GM18858 (cell line): ENCODE measurements at regions not wholly inside any gene's neighbourhood (a gene's known extent, or its start where the extent isn't known, plus 50 kb on each side); places are given as distances from the start of the nearest gene placed in this dataset.

Experiments
- ATAC-seq: cut with Tn5 transposase; IDR thresholded peaks from one replicate; pipeline ENCODE4 v1.9.1; 2021; ENCODE audit not compliant: unreplicated experiment

- ATAC-seq = no peak
Measured at GRCh38 chr12:58608711-58609110, 311.6 kb downstream of the LRIG3 start.

- no peak for ATAC-seq
Measured at GRCh38 chr12:58615047-58615446, 305.3 kb downstream of the LRIG3 start.

GRCh38 chr12:58615576-58615975 lies 304.7 kb downstream of the LRIG3 start:
- no peak for ATAC-seq

GRCh38 chr12:58616618-58617017 lies 303.7 kb downstream of the LRIG3 start:
- no peak for ATAC-seq

- ATAC-seq = no peak
Measured at GRCh38 chr12:58621126-58621525, 299.2 kb downstream of the LRIG3 start.

- no peak for ATAC-seq
Measured at GRCh38 chr12:58629376-58629775, 290.9 kb downstream of the LRIG3 start.

GRCh38 chr12:58633479-58633878 lies 286.8 kb downstream of the LRIG3 start:
- ATAC-seq = no peak

GRCh38 chr12:58639318-58639934 lies 280.9 kb downstream of the LRIG3 start:
- ATAC-seq = no peak

- no peak for ATAC-seq
Measured at GRCh38 chr12:58640314-58640713, 280.0 kb downstream of the LRIG3 start.

GRCh38 chr12:58645946-58646345 lies 274.4 kb downstream of the LRIG3 start:
- ATAC-seq = no peak

- ATAC-seq = no peak
Measured at GRCh38 chr12:58647495-58647894, 272.8 kb downstream of the LRIG3 start.

- no peak for ATAC-seq
Measured at GRCh38 chr12:58648176-58648575, 272.1 kb downstream of the LRIG3 start.

GRCh38 chr12:58651850-58652249 lies 268.5 kb downstream of the LRIG3 start:
- ATAC-seq = no peak

GRCh38 chr12:58654021-58654420 lies 266.3 kb downstream of the LRIG3 start:
- ATAC-seq = no peak

GRCh38 chr12:58655375-58655774 lies 264.9 kb downstream of the LRIG3 start:
- no peak for ATAC-seq

GRCh38 chr12:58656254-58657009 lies 263.9 kb downstream of the LRIG3 start:
- no peak for ATAC-seq

- no peak for ATAC-seq
Measured at GRCh38 chr12:58657190-58657589, 263.1 kb downstream of the LRIG3 start.

GRCh38 chr12:58665375-58665774 lies 254.9 kb downstream of the LRIG3 start:
- no peak for ATAC-seq

GRCh38 chr12:58668233-58668632 lies 252.1 kb downstream of the LRIG3 start:
- ATAC-seq = no peak

- ATAC-seq = no peak
Measured at GRCh38 chr12:58668871-58669270, 251.4 kb downstream of the LRIG3 start.

GRCh38 chr12:58670623-58671022 lies 249.7 kb downstream of the LRIG3 start:
- ATAC-seq = no peak

GRCh38 chr12:58671196-58671595 lies 249.1 kb downstream of the LRIG3 start:
- no peak for ATAC-seq

- ATAC-seq = no peak
Measured at GRCh38 chr12:58673021-58673420, 247.3 kb downstream of the LRIG3 start.
